GM12865 (cell line): ENCODE measurements at regions not wholly inside any gene's neighbourhood (a gene's known extent, or its start where the extent isn't known, plus 50 kb on each side); places are given as distances from the start of the nearest gene placed in this dataset.

Experiments used
- DNase-seq: peaks from one replicate; pipeline ENCODE4 v3.0.0; 2010; ENCODE audit warnings: low read depth
- H3K4me3 ChIP-seq: 2 replicates; pipeline ENCODE4 v1.5.1; 2011; ENCODE audit warnings: mild to moderate bottlenecking, low read depth, low read length, control low read depth
- TF ChIP-seq, protein P1 (sequence below): IDR thresholded peaks from 2 replicates; pipeline ENCODE4 v1.5.1; 2011; ENCODE audit warnings: low read length, control low read depth, low read depth, inconsistent platforms; ENCODE audit not compliant: insufficient read depth; ENCODE audit errors: missing control alignments

DNA sequence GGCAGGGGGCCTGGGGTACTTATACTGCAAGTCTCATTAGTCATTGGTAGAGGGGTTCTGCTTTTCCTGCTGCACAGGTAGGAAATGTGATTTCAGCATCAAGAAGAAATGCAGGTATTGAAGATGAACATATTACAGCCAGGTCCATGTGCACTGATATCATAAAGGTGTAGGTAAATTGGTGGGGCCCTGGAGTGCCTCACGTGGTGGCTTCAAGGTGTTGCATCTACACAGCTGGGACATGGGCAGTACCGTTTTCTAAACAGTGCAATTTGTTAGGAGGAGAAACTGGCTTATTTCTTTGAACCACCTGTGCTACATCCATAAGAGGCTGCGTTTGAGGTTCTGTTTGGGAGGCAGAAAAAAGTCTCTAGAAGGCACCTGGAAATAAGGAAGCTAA, 618.1 kb upstream of the RBFOX1 start:
- TF ChIP-seq, protein P1, sequence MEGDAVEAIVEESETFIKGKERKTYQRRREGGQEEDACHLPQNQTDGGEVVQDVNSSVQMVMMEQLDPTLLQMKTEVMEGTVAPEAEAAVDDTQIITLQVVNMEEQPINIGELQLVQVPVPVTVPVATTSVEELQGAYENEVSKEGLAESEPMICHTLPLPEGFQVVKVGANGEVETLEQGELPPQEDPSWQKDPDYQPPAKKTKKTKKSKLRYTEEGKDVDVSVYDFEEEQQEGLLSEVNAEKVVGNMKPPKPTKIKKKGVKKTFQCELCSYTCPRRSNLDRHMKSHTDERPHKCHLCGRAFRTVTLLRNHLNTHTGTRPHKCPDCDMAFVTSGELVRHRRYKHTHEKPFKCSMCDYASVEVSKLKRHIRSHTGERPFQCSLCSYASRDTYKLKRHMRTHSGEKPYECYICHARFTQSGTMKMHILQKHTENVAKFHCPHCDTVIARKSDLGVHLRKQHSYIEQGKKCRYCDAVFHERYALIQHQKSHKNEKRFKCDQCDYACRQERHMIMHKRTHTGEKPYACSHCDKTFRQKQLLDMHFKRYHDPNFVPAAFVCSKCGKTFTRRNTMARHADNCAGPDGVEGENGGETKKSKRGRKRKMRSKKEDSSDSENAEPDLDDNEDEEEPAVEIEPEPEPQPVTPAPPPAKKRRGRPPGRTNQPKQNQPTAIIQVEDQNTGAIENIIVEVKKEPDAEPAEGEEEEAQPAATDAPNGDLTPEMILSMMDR: no peak
- H3K4me3 ChIP-seq: no peak overlapping the region
- no peak for DNase-seq

DNA sequence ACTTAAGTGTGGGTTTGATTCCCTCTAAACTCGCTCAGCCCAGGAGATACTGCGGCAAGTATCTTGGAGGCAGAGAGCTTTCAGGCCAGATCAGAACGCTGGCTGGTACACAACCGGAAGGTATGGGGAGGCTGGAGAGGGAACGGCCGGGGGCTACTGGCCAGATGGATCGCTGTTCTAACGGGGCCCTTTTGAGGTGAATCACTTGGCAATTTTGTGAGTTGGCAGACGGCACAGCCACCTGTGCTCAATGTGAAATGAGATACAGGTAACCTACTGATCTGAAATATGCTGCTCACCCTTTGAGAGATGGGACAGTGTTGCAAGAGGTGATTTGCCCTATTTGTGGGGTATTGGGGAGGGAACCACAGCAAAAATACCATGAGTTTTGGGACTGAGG, 622.9 kb upstream of the RBFOX1 start:
- no peak for DNase-seq
- TF ChIP-seq, protein P1: no peak
- no peak overlapping the region for H3K4me3 ChIP-seq

DNA sequence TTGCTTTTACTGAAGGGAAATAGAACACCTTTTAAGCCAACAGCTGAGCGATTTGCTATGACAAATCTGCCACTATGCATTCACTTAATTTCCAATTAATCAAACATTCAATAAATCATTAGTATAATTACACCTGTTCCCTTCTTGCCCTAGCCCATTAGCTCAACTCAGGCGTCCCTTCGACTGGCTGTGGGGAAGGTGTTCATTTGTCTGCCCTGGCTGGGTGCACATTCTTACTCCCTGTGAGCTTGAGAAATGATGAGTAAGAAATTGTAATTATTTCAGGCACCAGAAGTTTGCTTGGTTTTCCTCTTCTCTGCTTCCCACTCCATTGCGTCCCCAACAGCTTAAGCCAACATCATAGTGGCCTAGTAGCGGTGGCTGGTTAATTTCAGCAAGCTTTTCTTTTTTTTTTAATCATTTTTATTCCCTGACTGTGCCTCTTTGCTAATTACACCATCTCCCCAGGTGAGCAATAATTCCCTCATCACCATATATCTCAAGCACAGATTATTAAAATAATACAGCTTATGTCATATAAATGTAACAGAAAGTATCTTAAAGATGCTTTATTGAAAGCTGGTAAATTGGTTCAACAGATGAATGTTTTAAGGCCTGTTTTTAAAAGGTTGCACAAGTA, 623.9 kb upstream of the RBFOX1 start:
- no peak overlapping the region for H3K4me3 ChIP-seq
- DNase-seq: no peak
- TF ChIP-seq, protein P1: no peak

DNA sequence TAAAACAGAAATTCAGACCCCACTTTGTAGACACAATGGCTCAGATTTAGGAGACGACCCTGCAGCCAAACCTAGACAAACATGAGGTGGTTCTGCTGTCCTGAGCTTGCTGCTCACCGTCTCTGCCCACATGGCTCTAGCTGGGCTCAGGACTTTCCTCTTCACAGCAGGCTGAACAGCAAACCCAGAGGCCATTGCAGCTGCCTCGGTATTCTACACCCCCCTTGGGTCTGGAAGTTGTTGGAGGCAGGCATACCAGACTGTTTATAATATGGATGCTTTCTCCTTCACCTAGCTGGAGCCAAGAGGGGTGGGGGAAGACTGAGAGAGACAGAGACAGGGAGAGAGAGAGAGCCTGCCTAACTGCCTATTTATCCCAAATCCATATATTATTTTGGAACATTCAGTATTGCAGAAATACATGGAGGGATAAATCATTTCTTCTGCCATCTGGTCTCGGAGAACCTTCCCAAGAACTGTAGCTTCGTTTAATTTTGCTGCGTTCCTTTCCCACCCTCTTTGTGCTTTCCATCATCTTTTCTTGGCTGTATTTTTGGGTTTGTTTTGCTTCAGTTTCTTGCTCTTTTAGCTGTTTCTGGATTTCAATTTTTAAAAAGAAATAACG, 628.2 kb upstream of the RBFOX1 start:
- TF ChIP-seq, protein P1: no peak
- H3K4me3 ChIP-seq: no peak overlapping the region
- no peak for DNase-seq

DNA sequence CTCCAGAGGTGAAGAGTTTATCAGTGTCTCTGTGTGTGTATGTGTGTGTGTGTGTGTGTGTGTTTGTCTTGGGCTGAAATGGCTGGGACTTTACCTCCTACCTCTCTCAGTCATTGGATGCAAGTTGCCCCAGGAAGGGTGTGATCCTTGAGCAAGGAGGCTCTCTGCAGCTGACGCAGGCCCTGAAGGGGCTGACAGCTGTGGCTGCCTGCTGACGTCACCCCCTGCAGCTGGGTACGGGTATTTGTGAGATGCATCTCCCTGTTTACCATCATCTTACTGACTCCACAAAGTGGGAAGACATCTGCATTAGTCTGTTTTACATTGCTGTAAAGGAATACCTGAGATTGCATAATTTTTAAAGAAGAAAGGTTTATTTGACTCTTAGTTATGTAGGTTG, 631.5 kb upstream of the RBFOX1 start:
- DNase-seq: no peak
- TF ChIP-seq, protein P1: no peak
- no peak overlapping the region for H3K4me3 ChIP-seq

DNA sequence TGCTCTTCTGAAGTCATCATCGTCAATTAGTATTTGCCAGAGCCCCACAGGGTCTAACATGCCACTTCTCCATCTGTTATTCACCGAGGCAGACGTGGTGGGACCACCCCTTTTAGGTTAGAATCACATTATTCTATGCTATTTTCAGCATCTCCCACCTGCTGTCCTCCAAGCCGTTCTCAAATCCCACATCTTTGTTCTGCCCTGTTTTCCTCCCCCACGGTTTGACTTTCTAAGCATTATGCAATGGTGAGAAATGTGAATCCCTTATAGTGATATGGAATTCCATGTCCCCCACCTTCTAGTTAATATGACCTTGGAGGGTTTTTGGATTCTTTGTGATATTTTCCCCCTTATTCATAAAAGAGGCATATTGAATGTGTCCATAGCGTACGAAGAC, 634.1 kb upstream of the RBFOX1 start:
- no peak for DNase-seq
- TF ChIP-seq, protein P1: no peak

DNA sequence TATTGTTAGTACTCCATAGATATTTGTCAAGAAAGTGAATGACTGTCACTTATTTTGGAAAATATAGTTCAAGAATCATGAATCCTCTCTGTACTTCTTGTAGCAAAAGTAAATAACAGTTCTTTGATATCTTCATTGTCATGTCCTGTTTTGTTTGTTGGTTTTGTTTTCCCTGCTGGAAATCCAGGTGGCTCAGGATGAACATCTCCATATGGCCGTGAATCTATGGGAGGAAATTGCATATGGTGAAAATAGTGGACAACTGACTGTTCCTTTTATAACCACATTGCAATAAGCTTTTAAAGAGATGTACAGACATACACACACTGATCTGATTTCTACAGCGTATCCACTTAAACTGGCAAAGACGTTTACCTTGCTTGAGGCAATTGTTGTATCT, 637.0 kb upstream of the RBFOX1 start:
- no peak overlapping the region for H3K4me3 ChIP-seq
- no peak for DNase-seq
- TF ChIP-seq, protein P1: no peak

More for the DNA sequence above, 634.1 kb upstream of the RBFOX1 start:
- H3K4me3 ChIP-seq: no peak overlapping the region
